H1 (cell line): ENCODE measurements at regions not wholly inside any gene's neighbourhood (a gene's known extent, or its start where the extent isn't known, plus 50 kb on each side); places are given as distances from the start of the nearest gene placed in this dataset.

ENCODE experiments used
- ASH2L ChIP-seq: fragments of 200-600, 300-600 bp; sonication (generic); IDR thresholded peaks from one replicate; pipeline ENCODE4 v1.7.1; 2017; ENCODE audit warnings: low read length
- HDAC6 ChIP-seq: IDR thresholded peaks from one replicate; pipeline ENCODE4 v1.7.1; 2012; ENCODE audit warnings: low read depth, mild to moderate bottlenecking, inconsistent platforms, low read length, moderate library complexity
- KDM1A ChIP-seq: fragments of 200-600, 300-600 bp; sonication (generic); IDR thresholded peaks from 2 replicates; pipeline ENCODE4 v1.7.1; 2016; ENCODE audit warnings: mild to moderate bottlenecking, low read length, borderline replicate concordance
- POLR2AphosphoS5 ChIP-seq: IDR thresholded peaks from 2 replicates; pipeline ENCODE4 v1.6.1; 2011; ENCODE audit warnings: low read depth, low read length
- POU5F1 ChIP-seq: IDR thresholded peaks from 2 replicates; pipeline ENCODE4 v1.6.1; 2011; ENCODE audit warnings: low read depth, mild to moderate bottlenecking, low read length, moderate library complexity
- RNF2 ChIP-seq: fragments of 200-900, 300-1000 bp; sonication (generic); IDR thresholded peaks from 2 replicates; pipeline ENCODE4 v1.7.1; 2016; ENCODE audit warnings: borderline replicate concordance, low read depth, mild to moderate bottlenecking, antibody characterized with exemption, low read length; ENCODE audit not compliant: poor library complexity, severe bottlenecking; ENCODE audit errors: missing control alignments
- TAF1 ChIP-seq: IDR thresholded peaks from 2 replicates; pipeline ENCODE4 v1.6.1; 2011; ENCODE audit warnings: mild to moderate bottlenecking, low read depth, low read length
- TAF7 ChIP-seq: optimal IDR thresholded peaks from 2 replicates; pipeline ENCODE3; 2011; ENCODE audit warnings: low read depth, mild to moderate bottlenecking, inconsistent platforms, low read length, moderate library complexity, borderline replicate concordance
- TCF12 ChIP-seq: IDR thresholded peaks from 2 replicates; pipeline ENCODE4 v1.6.1; 2011; ENCODE audit warnings: low read depth, mild to moderate bottlenecking, low read length
- TEAD4 ChIP-seq: IDR thresholded peaks from 2 replicates; pipeline ENCODE4 v1.6.1; 2012; ENCODE audit warnings: low read depth, low read length, inconsistent platforms, mixed read lengths
- TF ChIP-seq, protein P1 (sequence below): fragments of 300-600 bp; sonication (generic); IDR thresholded peaks from 2 replicates; pipeline ENCODE4 v1.7.1; 2012; ENCODE audit warnings: low read length, moderate library complexity, mild to moderate bottlenecking, inconsistent platforms; ENCODE audit not compliant: insufficient replicate concordance

- TF ChIP-seq, protein P1, sequence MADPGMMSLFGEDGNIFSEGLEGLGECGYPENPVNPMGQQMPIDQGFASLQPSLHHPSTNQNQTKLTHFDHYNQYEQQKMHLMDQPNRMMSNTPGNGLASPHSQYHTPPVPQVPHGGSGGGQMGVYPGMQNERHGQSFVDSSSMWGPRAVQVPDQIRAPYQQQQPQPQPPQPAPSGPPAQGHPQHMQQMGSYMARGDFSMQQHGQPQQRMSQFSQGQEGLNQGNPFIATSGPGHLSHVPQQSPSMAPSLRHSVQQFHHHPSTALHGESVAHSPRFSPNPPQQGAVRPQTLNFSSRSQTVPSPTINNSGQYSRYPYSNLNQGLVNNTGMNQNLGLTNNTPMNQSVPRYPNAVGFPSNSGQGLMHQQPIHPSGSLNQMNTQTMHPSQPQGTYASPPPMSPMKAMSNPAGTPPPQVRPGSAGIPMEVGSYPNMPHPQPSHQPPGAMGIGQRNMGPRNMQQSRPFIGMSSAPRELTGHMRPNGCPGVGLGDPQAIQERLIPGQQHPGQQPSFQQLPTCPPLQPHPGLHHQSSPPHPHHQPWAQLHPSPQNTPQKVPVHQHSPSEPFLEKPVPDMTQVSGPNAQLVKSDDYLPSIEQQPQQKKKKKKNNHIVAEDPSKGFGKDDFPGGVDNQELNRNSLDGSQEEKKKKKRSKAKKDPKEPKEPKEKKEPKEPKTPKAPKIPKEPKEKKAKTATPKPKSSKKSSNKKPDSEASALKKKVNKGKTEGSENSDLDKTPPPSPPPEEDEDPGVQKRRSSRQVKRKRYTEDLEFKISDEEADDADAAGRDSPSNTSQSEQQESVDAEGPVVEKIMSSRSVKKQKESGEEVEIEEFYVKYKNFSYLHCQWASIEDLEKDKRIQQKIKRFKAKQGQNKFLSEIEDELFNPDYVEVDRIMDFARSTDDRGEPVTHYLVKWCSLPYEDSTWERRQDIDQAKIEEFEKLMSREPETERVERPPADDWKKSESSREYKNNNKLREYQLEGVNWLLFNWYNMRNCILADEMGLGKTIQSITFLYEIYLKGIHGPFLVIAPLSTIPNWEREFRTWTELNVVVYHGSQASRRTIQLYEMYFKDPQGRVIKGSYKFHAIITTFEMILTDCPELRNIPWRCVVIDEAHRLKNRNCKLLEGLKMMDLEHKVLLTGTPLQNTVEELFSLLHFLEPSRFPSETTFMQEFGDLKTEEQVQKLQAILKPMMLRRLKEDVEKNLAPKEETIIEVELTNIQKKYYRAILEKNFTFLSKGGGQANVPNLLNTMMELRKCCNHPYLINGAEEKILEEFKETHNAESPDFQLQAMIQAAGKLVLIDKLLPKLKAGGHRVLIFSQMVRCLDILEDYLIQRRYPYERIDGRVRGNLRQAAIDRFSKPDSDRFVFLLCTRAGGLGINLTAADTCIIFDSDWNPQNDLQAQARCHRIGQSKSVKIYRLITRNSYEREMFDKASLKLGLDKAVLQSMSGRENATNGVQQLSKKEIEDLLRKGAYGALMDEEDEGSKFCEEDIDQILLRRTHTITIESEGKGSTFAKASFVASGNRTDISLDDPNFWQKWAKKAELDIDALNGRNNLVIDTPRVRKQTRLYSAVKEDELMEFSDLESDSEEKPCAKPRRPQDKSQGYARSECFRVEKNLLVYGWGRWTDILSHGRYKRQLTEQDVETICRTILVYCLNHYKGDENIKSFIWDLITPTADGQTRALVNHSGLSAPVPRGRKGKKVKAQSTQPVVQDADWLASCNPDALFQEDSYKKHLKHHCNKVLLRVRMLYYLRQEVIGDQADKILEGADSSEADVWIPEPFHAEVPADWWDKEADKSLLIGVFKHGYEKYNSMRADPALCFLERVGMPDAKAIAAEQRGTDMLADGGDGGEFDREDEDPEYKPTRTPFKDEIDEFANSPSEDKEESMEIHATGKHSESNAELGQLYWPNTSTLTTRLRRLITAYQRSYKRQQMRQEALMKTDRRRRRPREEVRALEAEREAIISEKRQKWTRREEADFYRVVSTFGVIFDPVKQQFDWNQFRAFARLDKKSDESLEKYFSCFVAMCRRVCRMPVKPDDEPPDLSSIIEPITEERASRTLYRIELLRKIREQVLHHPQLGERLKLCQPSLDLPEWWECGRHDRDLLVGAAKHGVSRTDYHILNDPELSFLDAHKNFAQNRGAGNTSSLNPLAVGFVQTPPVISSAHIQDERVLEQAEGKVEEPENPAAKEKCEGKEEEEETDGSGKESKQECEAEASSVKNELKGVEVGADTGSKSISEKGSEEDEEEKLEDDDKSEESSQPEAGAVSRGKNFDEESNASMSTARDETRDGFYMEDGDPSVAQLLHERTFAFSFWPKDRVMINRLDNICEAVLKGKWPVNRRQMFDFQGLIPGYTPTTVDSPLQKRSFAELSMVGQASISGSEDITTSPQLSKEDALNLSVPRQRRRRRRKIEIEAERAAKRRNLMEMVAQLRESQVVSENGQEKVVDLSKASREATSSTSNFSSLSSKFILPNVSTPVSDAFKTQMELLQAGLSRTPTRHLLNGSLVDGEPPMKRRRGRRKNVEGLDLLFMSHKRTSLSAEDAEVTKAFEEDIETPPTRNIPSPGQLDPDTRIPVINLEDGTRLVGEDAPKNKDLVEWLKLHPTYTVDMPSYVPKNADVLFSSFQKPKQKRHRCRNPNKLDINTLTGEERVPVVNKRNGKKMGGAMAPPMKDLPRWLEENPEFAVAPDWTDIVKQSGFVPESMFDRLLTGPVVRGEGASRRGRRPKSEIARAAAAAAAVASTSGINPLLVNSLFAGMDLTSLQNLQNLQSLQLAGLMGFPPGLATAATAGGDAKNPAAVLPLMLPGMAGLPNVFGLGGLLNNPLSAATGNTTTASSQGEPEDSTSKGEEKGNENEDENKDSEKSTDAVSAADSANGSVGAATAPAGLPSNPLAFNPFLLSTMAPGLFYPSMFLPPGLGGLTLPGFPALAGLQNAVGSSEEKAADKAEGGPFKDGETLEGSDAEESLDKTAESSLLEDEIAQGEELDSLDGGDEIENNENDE, result no peak
- TF ChIP-seq RNF2 (no peak), TCF12 (no peak), HDAC6 (no peak), TEAD4 (no peak), POLR2AphosphoS5 (no peak), POU5F1 (no peak), TAF1 (no peak), KDM1A (no peak), TAF7 (no peak), ASH2L (no peak)
- TF ChIP-seq, all 59 proteins: peak for 0
Measured at GRCh38 chr22:48145738-48146137, 1383.3 kb downstream of the TBC1D22A start (continued).
